Right lobe of liver (tissue), 6 donors: ENCODE measurements at regions not wholly inside any gene's neighbourhood (a gene's known extent, or its start where the extent isn't known, plus 50 kb on each side); places are given as distances from the start of the nearest gene placed in this dataset.
A peak's percentile ranks its signal among the peaks of the same experiment; 100 is the strongest.

Experiments used
- ATAC-seq, 4 donors: fragments of 200-7000 bp; cut with Tn5 transposase; one replicate each; pipeline ENCODE4 v1.9.1; 2020; ENCODE audit warnings: mild to moderate bottlenecking in 4 of 4, moderate library complexity in 4 of 4
- DNase-seq, 3 donors: peaks; one replicate each; pipeline ENCODE4 v3.0.0-alpha.2; 2020
- H3K27ac ChIP-seq, 3 donors: fragments of 200-600 bp; one replicate each; pipeline ENCODE4 v1.8.0; 2022
- H3K27me3 ChIP-seq, 2 donors: fragments of 200-600 bp; one replicate each; pipeline ENCODE4 v1.8.0; 2022
- H3K36me3 ChIP-seq, 4 donors: fragments of 200-600 bp; sonication (generic) in 1 of 4; one replicate each; pipeline versions ENCODE4 v1.5.1 to v1.8.0; 2017 to 2022; ENCODE audit warnings: control low read depth in 1 of 4
- H3K4me1 ChIP-seq, 4 donors: fragments of 200-600 bp; sonication (generic) in 1 of 4; one replicate each; pipeline versions ENCODE4 v1.5.1 to v1.8.0; 2017 to 2022; ENCODE audit warnings: control low read depth in 1 of 4
- H3K4me3 ChIP-seq, 3 donors: fragments of 200-600 bp; one replicate each; pipeline ENCODE4 v1.8.0; 2022
- H3K9me3 ChIP-seq, 4 donors: fragments of 200-600 bp; sonication (generic) in 1 of 4; one replicate each; pipeline versions ENCODE4 v1.5.1 to v1.8.0; 2017 to 2022; ENCODE audit warnings: control low read depth in 1 of 4
- CTCF ChIP-seq, 4 donors: fragments of 200-600 bp in 3 of 4; fragments of 450-650 bp in 1 of 4; IDR thresholded peaks; one replicate each; pipeline versions ENCODE4 v1.5.1 to v1.8.0; 2016 to 2022; ENCODE audit warnings: antibody characterized with exemption in 4 of 4, mild to moderate bottlenecking in 2 of 4
- POLR2A ChIP-seq: fragments of 450-650 bp; IDR thresholded peaks from one replicate; pipeline ENCODE4 v1.6.1; 2017; ENCODE audit warnings: antibody characterized with exemption, mild to moderate bottlenecking
- WGBS: methylation state at CpG from one replicate; pipeline ENCODE4 v1.1.6; 2018; ENCODE audit warnings: low coverage, low lambda C conversion rate; ENCODE audit not compliant: insufficient coverage; ENCODE audit errors: missing lambda C conversion rate; 5-methylcytosine and 5-hydroxymethylcytosine counted together
- intact Hi-C, 2 donors: fragments of 100-400 bp; cut with DNase I; formaldehyde crosslinking; loops; one replicate each; pipeline versions ENCODE4 v1.11.2 to v1.14.1; 2022
- donor health status: DM: no; HTN: yes; CAD: no.
- donor health status: DM: no; HTN: no; CAD: no.
- donor health status: DM: no; HTN: no; CAD: no.
- donor health status: DM: no; HTN: yes; CAD: no.
- donor health status: DM: no; HTN: yes; CAD: no.

GRCh38 chr20:6924681-6925080 lies 157.2 kb downstream of the BMP2 start:
- DNase-seq (no peak), ATAC-seq (no peak)
- Histone ChIP-seq H3K27ac (no peak overlapping the region), H3K36me3 (no peaks in the 10 kb centered on the region), H3K4me1 (no peaks in the 10 kb centered on the region), H3K4me3 (no peak overlapping the region), H3K27me3 (no peaks in the 10 kb centered on the region), H3K9me3 (no peaks in the 10 kb centered on the region)
- intact Hi-C loops: no loop called here
- TF ChIP-seq CTCF (IDR thresholded peaks at IDR 0.05) (no peak), POLR2A (no peak)

GRCh38 chr20:6925744-6926278 lies 158.3 kb downstream of the BMP2 start:
- no peak overlapping the region for H3K27ac ChIP-seq
- H3K9me3 ChIP-seq: no peaks in the 10 kb centered on the region
- H3K4me3 ChIP-seq: no peak overlapping the region
- 21% methylated on average over 2 of the region's 2 CpGs for WGBS
- DNase-seq (no peak), ATAC-seq (no peak)
- no peaks in the 10 kb centered on the region for H3K27me3 ChIP-seq
- no peak for TF ChIP-seq CTCF (IDR thresholded peaks at IDR 0.05)
- TF ChIP-seq POLR2A: no peak
- intact Hi-C loops: no loop called here
- H3K4me1 ChIP-seq: no peaks in the 10 kb centered on the region
- no peaks in the 10 kb centered on the region for H3K36me3 ChIP-seq

- no peaks in the 10 kb centered on the region for H3K36me3 ChIP-seq
- TF ChIP-seq CTCF (IDR thresholded peaks at IDR 0.05) (peak in 3 of 4 donors; percentile 19 to 38 (median 22)), POLR2A (no peak)
- intact Hi-C loops: no loop called here
- no peak overlapping the region for H3K27ac ChIP-seq
- H3K27me3 ChIP-seq: no peaks in the 10 kb centered on the region
- H3K4me3 ChIP-seq: no peak overlapping the region
- DNase-seq (no peak), ATAC-seq (no peak)
- no peaks in the 10 kb centered on the region for H3K9me3 ChIP-seq
- no peaks in the 10 kb centered on the region for H3K4me1 ChIP-seq
- WGBS: 34% methylated on average over 5 of the region's 5 CpGs
Observed at GRCh38 chr20:6940048-6940447, 172.6 kb downstream of the BMP2 start.

- intact Hi-C loops: no loop called here
- DNase-seq: no peak
- 29% methylated on average over 2 of the region's 2 CpGs for WGBS
- H3K4me1 ChIP-seq: no peaks in the 10 kb centered on the region
- no peak overlapping the region for H3K27ac ChIP-seq
- no peak overlapping the region for H3K4me3 ChIP-seq
- no peaks in the 10 kb centered on the region for H3K9me3 ChIP-seq
- TF ChIP-seq POLR2A: no peak
- no peak for TF ChIP-seq CTCF (IDR thresholded peaks at IDR 0.05)
- no peaks in the 10 kb centered on the region for H3K36me3 ChIP-seq
- no peaks in the 10 kb centered on the region for H3K27me3 ChIP-seq
- ATAC-seq: no peak
Observed at GRCh38 chr20:6940876-6941275, 173.4 kb downstream of the BMP2 start.

GRCh38 chr20:6941571-6941970 lies 174.1 kb downstream of the BMP2 start:
- WGBS: 80% methylated on average over 2 of the region's 2 CpGs

More at GRCh38 chr20:6941571-6941970, 174.1 kb downstream of the BMP2 start:
- intact Hi-C loops: no loop called here
- Histone ChIP-seq H3K27ac (no peak overlapping the region), H3K4me1 (no peaks in the 10 kb centered on the region), H3K27me3 (no peaks in the 10 kb centered on the region), H3K9me3 (no peaks in the 10 kb centered on the region), H3K36me3 (no peaks in the 10 kb centered on the region), H3K4me3 (no peak overlapping the region)
- ATAC-seq (no peak), DNase-seq (no peak)
- TF ChIP-seq CTCF (IDR thresholded peaks at IDR 0.05): no peak
- TF ChIP-seq POLR2A: no peak
